ENCODE measurements at regions not wholly inside any gene's neighbourhood (a gene's known extent, or its start where the extent isn't known, plus 50 kb on each side); places are given as distances from the start of the nearest gene placed in this dataset.

DNA sequence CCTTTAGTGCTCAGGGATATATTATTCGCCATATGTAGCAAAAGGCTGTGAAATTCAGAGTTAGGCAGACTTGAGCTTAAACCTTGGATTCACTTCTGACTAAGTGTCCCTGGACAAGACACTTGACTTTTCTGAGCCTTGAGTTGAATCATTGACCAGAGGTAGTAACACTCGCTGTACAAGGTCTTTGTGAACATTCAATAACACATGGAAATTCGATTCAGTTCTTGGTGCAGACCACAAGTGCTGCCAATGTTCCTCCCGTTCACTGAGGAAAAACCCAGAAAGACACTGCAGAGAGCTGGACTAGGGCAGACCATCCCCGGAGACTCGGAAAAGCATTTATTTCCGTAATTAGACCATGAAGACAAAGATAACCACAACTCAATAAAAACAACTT, 901.4 kb downstream of the AACS start:
- Mint-ChIP-seq H3K27me3 (no peaks in the 10 kb centered on the region), H3K4me1 (no peaks in the 10 kb centered on the region), H3K4me3 (no peak overlapping the region), H3K9me3 (ENCODE audit: low read depth) (peaks cover 16% of the 10 kb centered on the region), H3K36me3 (no peaks in the 10 kb centered on the region), H3K27ac (no peak overlapping the region)
- no peak for ATAC-seq
- CTCF ChIA-PET = no interaction called here
- DNase-seq = no peak

DNA sequence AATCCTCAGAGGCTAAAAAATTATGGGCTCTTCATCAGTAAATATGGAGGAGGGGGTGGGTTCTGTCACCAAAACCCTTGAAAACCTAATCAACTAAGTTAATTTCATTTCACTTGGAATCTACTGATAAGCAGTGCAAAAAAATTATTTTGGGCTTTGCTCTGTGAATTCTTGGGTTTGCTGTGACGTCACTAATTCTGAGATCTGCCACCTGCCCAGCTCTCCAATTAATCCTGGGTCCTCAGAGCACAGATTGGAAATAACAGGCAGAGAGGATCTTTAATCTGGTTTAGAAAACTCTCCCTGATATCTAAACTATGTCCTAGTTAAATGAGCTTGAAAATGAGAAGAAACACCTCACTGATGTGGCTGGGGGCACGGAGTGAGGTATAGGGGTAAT, 903.2 kb downstream of the AACS start:
- no peaks in the 10 kb centered on the region for H3K27me3 Mint-ChIP-seq
- CTCF ChIA-PET = no interaction called here
- ATAC-seq (no peak), DNase-seq (no peak)
- no peak overlapping the region for H3K4me3 Mint-ChIP-seq
- H3K27ac Mint-ChIP-seq = no peak overlapping the region
- no peaks in the 10 kb centered on the region for H3K36me3 Mint-ChIP-seq
- H3K4me1 Mint-ChIP-seq = no peaks in the 10 kb centered on the region
- peaks cover 11% of the 10 kb centered on the region for H3K9me3 Mint-ChIP-seq (ENCODE audit: low read depth)

- Mint-ChIP-seq H3K9me3 (ENCODE audit: low read depth) (peaks cover 7% of the 10 kb centered on the region), H3K4me3 (no peak overlapping the region), H3K27ac (no peak overlapping the region), H3K27me3 (no peaks in the 10 kb centered on the region), H3K4me1 (no peaks in the 10 kb centered on the region), H3K36me3 (no peaks in the 10 kb centered on the region)
- ATAC-seq (no peak), DNase-seq (no peak)
- CTCF ChIA-PET = no interaction called here
Measured at GRCh38 chr12:125971981-125972380, 906.7 kb downstream of the AACS start.

DNA sequence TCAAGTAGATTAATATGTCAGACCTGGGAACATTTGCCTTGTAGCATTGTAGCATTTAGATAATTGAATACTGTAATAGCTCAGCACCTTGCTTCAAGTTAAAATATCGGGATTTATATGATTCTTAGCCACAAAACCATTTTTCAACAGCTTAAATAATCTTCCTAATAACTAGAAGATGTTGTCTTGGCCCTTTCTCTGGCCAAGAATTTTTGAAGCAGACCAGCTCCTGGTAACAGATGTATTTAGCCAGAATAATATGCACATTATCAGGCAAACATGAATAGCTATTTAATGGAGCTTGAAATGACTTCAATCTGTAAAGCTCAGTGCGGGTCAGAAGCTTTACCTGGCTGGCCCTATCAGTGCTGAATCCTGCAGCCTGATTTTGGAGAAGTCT, 913.1 kb downstream of the AACS start:
- Mint-ChIP-seq H3K9me3 (ENCODE audit: low read depth) (peaks cover 8% of the 10 kb centered on the region), H3K36me3 (no peaks in the 10 kb centered on the region), H3K4me3 (no peak overlapping the region), H3K27ac (no peak overlapping the region), H3K27me3 (no peaks in the 10 kb centered on the region), H3K4me1 (no peaks in the 10 kb centered on the region)
- CTCF ChIA-PET = no interaction called here
- ATAC-seq (no peak), DNase-seq (no peak)

DNA sequence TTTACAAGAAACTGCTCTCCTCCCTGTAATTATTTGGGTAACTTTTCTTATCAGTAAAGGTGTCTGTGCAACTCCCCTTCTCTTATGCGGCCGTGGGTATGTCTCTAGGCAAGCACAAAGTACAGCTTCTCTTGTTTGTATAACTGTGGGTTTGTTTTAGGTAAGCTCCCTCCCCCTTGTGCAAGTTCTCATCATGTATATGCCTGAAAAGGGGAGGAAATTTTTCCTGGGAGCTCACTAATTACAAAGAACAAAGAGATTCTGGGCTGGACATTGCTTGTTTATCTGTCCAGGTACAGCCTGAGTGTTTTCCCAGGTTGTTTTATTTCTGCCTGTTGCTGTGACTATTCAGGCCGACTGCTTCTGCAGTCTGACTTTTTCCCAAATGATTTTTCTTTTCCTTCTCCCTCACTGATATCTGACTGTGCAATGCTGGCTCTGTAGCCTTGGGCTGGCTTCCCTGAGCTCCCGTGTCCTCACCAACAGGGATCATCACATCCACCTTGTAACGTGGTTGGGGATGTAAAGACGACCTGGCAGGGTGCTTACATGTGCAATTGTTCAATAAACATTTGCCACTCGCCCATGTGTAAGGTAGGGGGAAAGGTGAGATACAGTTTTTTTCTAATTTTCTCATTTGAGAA, 916.5 kb downstream of the AACS start:
- no peak for DNase-seq
- Mint-ChIP-seq H3K4me3 (no peak overlapping the region), H3K27me3 (no peaks in the 10 kb centered on the region), H3K9me3 (ENCODE audit: low read depth) (peaks cover 5% of the 10 kb centered on the region), H3K4me1 (no peaks in the 10 kb centered on the region), H3K27ac (no peak overlapping the region), H3K36me3 (no peaks in the 10 kb centered on the region)
- no peak for ATAC-seq
- CTCF ChIA-PET = no interaction called here

DNA sequence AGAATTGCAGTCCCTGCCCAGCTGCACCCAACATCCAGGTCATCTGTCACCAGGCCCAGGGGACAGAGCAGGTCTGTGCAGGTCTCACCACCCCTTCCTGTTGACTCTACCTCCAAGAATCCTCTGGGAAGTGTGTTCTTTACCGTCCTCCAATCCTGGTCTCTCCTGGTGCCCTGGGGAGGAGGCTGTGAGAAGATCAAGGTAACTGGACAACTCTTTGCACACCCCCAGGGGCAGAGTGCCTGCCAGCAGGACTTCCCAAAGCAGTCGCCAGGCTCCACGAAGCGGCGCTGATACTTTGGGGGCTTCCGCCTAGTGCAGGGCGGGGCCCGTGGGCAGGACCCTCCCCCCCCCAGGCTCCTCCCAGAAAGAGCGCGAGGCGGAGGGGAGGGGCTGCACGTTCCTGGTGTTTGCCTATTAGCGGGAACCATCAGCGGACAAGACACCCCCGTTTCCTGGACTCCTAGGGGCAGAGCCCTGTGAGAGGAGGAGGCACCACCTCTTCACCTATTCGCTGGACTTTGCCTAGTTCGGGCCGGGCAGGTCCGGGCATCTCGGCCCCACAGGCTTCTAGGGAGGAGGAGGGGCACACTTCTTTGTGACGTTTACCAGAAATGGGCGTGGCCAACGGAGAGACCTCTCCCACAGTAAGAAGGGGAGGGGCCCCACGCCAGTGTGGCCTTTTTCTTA, 918.0 kb downstream of the AACS start:
- CTCF ChIA-PET = no interaction called here
- no peaks in the 10 kb centered on the region for H3K27me3 Mint-ChIP-seq
- DNase-seq (no peak), ATAC-seq (no peak)
- no peak overlapping the region for H3K4me3 Mint-ChIP-seq
- no peaks in the 10 kb centered on the region for H3K36me3 Mint-ChIP-seq
- H3K4me1 Mint-ChIP-seq = no peaks in the 10 kb centered on the region
- H3K9me3 Mint-ChIP-seq (ENCODE audit: low read depth) = peaks cover 5% of the 10 kb centered on the region
- H3K27ac Mint-ChIP-seq = no peak overlapping the region

- Mint-ChIP-seq H3K4me3 (no peak overlapping the region), H3K9me3 (ENCODE audit: low read depth) (peaks cover 5% of the 10 kb centered on the region), H3K36me3 (no peaks in the 10 kb centered on the region), H3K27me3 (no peaks in the 10 kb centered on the region), H3K27ac (no peak overlapping the region), H3K4me1 (no peaks in the 10 kb centered on the region)
- DNase-seq (no peak), ATAC-seq (no peak)
- CTCF ChIA-PET = no interaction called here
Measured at GRCh38 chr12:125983784-125984500, 918.7 kb downstream of the AACS start.

GRCh38 chr12:125988545-125988944, 923.3 kb downstream of the AACS start:
- no peak overlapping the region for H3K4me3 Mint-ChIP-seq
- no peak for DNase-seq
- ATAC-seq = no peak
- CTCF ChIA-PET = no interaction called here
- no peaks in the 10 kb centered on the region for H3K27me3 Mint-ChIP-seq
- no peaks in the 10 kb centered on the region for H3K9me3 Mint-ChIP-seq (ENCODE audit: low read depth)
- no peaks in the 10 kb centered on the region for H3K4me1 Mint-ChIP-seq
- H3K36me3 Mint-ChIP-seq = no peaks in the 10 kb centered on the region
- no peak overlapping the region for H3K27ac Mint-ChIP-seq

DNA sequence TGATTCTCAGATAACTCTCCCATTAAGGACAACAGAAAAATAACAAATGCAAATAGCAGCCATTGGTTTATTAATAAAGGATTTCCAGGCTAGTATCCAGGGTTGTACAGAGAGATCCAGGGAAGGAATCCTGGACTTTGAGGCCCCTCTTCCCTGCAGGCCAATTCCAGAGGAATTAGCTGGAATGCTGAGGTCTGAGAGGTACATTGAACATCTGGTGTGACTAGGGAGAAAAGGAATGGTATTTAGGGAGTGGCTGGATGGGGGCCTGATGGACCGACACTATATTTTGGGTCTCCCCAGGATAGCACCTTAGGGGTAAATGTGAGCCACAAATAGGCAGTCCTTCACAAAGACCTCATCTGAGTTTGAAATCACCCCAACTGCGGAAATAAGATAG, 924.5 kb downstream of the AACS start:
- DNase-seq = no peak
- ATAC-seq = no peak
- no peaks in the 10 kb centered on the region for H3K36me3 Mint-ChIP-seq
- no peaks in the 10 kb centered on the region for H3K27me3 Mint-ChIP-seq
- no peaks in the 10 kb centered on the region for H3K9me3 Mint-ChIP-seq (ENCODE audit: low read depth)
- no peak overlapping the region for H3K27ac Mint-ChIP-seq
- no peak overlapping the region for H3K4me3 Mint-ChIP-seq
- H3K4me1 Mint-ChIP-seq = no peaks in the 10 kb centered on the region
- CTCF ChIA-PET = no interaction called here

DNA sequence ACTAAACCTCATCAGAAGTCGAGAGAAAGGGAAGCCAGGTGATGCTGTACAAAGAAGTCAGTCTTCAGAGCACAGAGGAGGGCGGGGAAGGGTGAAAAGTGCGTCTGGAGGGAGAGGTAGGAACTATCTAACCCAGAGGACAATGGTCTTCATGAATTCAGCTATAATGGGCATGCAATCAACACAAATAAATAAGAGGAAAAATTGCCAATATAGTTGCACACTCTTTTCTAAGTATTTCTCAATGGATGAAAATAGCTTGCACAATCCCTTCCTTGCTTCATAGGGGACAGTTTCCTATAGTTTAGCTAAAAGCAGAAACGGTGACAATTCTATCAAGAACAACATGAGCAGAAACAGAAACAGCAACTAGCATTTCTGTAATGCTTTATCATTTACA, 931.2 kb downstream of the AACS start:
- DNase-seq (no peak), ATAC-seq (no peak)
- CTCF ChIA-PET = no interaction called here
- Mint-ChIP-seq H3K36me3 (no peaks in the 10 kb centered on the region), H3K27ac (no peak overlapping the region), H3K4me3 (no peak overlapping the region), H3K4me1 (no peaks in the 10 kb centered on the region), H3K27me3 (no peaks in the 10 kb centered on the region), H3K9me3 (ENCODE audit: low read depth) (peaks cover 2% of the 10 kb centered on the region)

GRCh38 chr12:125999628-126000027, 934.4 kb downstream of the AACS start:
- no peaks in the 10 kb centered on the region for H3K4me1 Mint-ChIP-seq
- H3K27me3 Mint-ChIP-seq = no peaks in the 10 kb centered on the region
- ATAC-seq (no peak), DNase-seq (no peak)
- H3K4me3 Mint-ChIP-seq = no peak overlapping the region
- H3K36me3 Mint-ChIP-seq = no peaks in the 10 kb centered on the region
- CTCF ChIA-PET = no interaction called here
- no peak overlapping the region for H3K27ac Mint-ChIP-seq
- H3K9me3 Mint-ChIP-seq (ENCODE audit: low read depth) = peaks cover 13% of the 10 kb centered on the region

DNA sequence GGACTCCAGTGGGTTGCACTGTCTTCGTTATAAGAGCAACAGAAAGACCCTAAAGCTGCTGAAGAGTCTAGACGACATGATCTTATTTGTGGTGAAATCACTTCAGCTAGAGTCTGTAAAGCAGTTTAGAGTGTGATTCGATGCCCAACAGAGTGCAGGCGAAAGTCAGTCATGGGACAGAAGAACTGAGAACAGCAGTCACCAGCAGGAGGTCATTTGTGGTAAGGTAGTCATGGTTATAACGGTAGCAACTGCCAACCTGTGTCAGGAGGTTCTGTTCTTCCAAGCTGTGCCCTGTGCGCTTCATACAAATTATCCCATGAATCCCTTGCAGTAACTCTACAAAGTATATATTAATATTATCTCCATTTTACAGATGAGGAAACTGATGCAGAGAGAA, 954.1 kb downstream of the AACS start:
- CTCF ChIA-PET = no interaction called here
- Mint-ChIP-seq H3K4me3 (no peak overlapping the region), H3K9me3 (ENCODE audit: low read depth) (peaks cover 9% of the 10 kb centered on the region), H3K27ac (no peak overlapping the region), H3K36me3 (no peaks in the 10 kb centered on the region), H3K4me1 (no peaks in the 10 kb centered on the region), H3K27me3 (no peaks in the 10 kb centered on the region)
- DNase-seq (no peak), ATAC-seq (no peak)

- ATAC-seq = no peak
- CTCF ChIA-PET = no interaction called here
- Mint-ChIP-seq H3K27me3 (no peaks in the 10 kb centered on the region), H3K4me1 (no peaks in the 10 kb centered on the region), H3K27ac (no peak overlapping the region), H3K36me3 (no peaks in the 10 kb centered on the region), H3K9me3 (ENCODE audit: low read depth) (peaks cover 9% of the 10 kb centered on the region), H3K4me3 (no peak overlapping the region)
- DNase-seq = no peak
Measured at GRCh38 chr12:126021675-126022074, 956.4 kb downstream of the AACS start.

DNA sequence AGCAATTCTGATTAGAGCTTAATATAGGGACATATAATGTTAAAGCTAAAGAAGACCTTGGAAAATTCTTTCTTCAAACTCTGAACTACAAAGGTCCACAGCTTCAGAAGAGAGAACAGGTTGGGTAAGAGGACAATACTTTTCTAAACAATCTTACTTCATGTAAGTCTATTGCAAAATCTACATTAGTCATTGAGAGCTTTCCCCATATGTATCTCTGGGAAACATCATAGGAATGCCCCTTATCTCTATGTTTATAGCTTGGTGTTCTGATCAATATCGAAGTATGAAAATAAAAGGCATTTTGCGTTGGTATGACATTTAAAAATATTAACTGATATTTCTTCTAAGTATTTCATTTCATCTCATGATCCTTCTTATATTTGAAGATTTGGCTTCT, 962.6 kb downstream of the AACS start:
- H3K9me3 Mint-ChIP-seq (ENCODE audit: low read depth) = peaks cover 7% of the 10 kb centered on the region
- H3K4me3 Mint-ChIP-seq = no peak overlapping the region
- no peaks in the 10 kb centered on the region for H3K36me3 Mint-ChIP-seq
- H3K4me1 Mint-ChIP-seq = no peaks in the 10 kb centered on the region
- no peak overlapping the region for H3K27ac Mint-ChIP-seq
- ATAC-seq (no peak), DNase-seq (no peak)
- CTCF ChIA-PET = no interaction called here
- H3K27me3 Mint-ChIP-seq = no peaks in the 10 kb centered on the region

Data from activated CD8-positive, alpha-beta memory T cell treated with anti-CD3 and anti-CD28 coated beads, Interleukin-2, amount 10 ng/mL, durations not matched to agents 7 days and 5 days (primary cell).